ENCODE measurements at regions not wholly inside any gene's neighbourhood (a gene's known extent, or its start where the extent isn't known, plus 50 kb on each side); places are given as distances from the start of the nearest gene placed in this dataset.

DNA sequence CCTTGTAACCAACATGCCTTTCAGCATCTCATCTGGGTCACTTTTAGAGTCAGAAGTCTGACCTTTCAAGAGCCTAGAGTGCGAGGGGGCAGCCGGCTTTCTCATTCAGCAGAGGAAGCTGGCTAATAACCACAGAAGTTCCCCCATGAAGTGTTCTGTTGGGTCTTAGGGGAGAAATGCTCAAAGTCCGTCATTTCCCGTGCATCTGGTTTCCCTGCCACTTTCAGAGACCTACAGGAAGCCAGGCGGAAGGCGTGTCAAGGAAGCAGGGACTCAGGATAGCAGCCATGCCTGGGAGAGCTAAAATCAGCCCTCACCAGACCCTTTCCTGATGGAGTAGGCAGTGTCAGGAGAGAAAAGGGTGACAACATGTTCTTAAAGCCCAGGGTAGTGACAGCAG is 301.8 kb upstream of the ID2 start:
- Histone ChIP-seq H3K27me3 (ENCODE audit: control insufficient read depth in 2 of 2, insufficient read depth in 2 of 2, low read length in 2 of 2) (no peaks in the 10 kb centered on the region), H2AFZ (ENCODE audit: insufficient read depth, low read depth, low read length, poor library complexity, severe bottlenecking) (peak overlapping the region; percentile 72), H3K4me1 (ENCODE audit: control insufficient read depth in 1 of 2, insufficient read depth in 2 of 2, low read length in 2 of 2) (peaks cover 15 to 16% of the 10 kb centered on the region in 2 donors), H3K9me3 (replicated peaks in 1 of 2; ENCODE audit: control insufficient read depth in 1 of 2, insufficient read depth in 1 of 2, low read length in 2 of 2) (no peaks in the 10 kb centered on the region), H3K9ac (ENCODE audit: insufficient read depth, low read length, poor library complexity, severe bottlenecking) (no peak overlapping the region), H4K20me1 (ENCODE audit: insufficient read depth, low read length) (no peaks in the 10 kb centered on the region), H3K27ac (ENCODE audit: low read depth in 1 of 2, low read length in 2 of 2) (no peak overlapping the region), H3K36me3 (replicated peaks in 1 of 2; ENCODE audit: control insufficient read depth in 1 of 2, insufficient read depth in 2 of 2, low read length in 2 of 2) (no peaks in the 10 kb centered on the region), H3K4me3 (replicated peaks in 1 of 3; ENCODE audit: low read depth in 2 of 3, low read length in 3 of 3) (peak overlapping the region in 1 of 3 experiments; percentile 38), H3K4me2 (replicated peaks; ENCODE audit: extremely low read depth, low read length, poor library complexity, severe bottlenecking) (peak overlapping the region; percentile 46), H3K79me2 (ENCODE audit: insufficient read depth, low read length) (no peaks in the 10 kb centered on the region)
- TF ChIP-seq, protein P1, sequence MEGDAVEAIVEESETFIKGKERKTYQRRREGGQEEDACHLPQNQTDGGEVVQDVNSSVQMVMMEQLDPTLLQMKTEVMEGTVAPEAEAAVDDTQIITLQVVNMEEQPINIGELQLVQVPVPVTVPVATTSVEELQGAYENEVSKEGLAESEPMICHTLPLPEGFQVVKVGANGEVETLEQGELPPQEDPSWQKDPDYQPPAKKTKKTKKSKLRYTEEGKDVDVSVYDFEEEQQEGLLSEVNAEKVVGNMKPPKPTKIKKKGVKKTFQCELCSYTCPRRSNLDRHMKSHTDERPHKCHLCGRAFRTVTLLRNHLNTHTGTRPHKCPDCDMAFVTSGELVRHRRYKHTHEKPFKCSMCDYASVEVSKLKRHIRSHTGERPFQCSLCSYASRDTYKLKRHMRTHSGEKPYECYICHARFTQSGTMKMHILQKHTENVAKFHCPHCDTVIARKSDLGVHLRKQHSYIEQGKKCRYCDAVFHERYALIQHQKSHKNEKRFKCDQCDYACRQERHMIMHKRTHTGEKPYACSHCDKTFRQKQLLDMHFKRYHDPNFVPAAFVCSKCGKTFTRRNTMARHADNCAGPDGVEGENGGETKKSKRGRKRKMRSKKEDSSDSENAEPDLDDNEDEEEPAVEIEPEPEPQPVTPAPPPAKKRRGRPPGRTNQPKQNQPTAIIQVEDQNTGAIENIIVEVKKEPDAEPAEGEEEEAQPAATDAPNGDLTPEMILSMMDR (IDR thresholded peaks at IDR 0.05), result no peak
- WGBS (ENCODE audit: insufficient coverage), result 2% methylated on average over 6 of the region's 6 CpGs
- Mint-ChIP-seq H3K27me3 (ENCODE audit: low read depth in 3 of 3) (peaks cover 0 to 3% (median 2%) of the 10 kb centered on the region in 3 donors), H3K27ac (peak overlapping the region in 5 of 7 donors; percentile 29 to 70 (median 53)), H3K4me1 (peaks cover 15% of the 10 kb centered on the region), H3K9me3 (peaks cover 0 to 4% (median 0%) of the 10 kb centered on the region in 7 donors), H3K4me3 (peak overlapping the region; percentile 50 to 79), H3K36me3 (peaks cover 0 to 1% of the 10 kb centered on the region in 2 donors)
- intact Hi-C loops (cut with micrococcal nuclease), result no loop called here
- peak; percentile 18 to 47 (median 26) for DNase-seq

DNA sequence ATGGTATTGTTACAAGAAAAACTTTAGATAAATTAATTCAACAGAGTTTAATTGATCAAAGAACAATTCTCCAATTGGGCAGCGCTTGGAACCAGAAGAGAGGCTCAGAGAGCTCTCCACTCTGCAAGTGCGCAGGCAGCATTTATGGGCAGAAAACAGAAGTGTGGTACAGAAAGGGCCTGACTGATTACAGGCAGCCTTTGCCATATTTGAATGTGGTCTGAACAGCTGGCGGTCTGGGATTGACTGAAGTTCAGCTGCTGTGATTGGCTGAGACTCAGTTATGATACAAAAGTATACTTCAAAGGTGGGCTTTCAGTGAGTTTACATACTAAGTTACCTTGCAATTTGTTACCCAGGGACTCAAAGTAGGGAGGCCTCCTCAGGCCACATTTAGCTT is 301.3 kb upstream of the ID2 start:
- Histone ChIP-seq H3K9me3 (replicated peaks in 1 of 2; ENCODE audit: control insufficient read depth in 1 of 2, insufficient read depth in 1 of 2, low read length in 2 of 2) (no peaks in the 10 kb centered on the region), H3K4me1 (ENCODE audit: control insufficient read depth in 1 of 2, insufficient read depth in 2 of 2, low read length in 2 of 2) (peaks cover 15 to 16% of the 10 kb centered on the region in 2 donors), H3K27me3 (ENCODE audit: control insufficient read depth in 2 of 2, insufficient read depth in 2 of 2, low read length in 2 of 2) (no peaks in the 10 kb centered on the region), H3K9ac (ENCODE audit: insufficient read depth, low read length, poor library complexity, severe bottlenecking) (no peak overlapping the region), H3K4me2 (replicated peaks; ENCODE audit: extremely low read depth, low read length, poor library complexity, severe bottlenecking) (peak overlapping the region; percentile 46), H3K27ac (ENCODE audit: low read depth in 1 of 2, low read length in 2 of 2) (no peak overlapping the region), H3K4me3 (replicated peaks in 1 of 3; ENCODE audit: low read depth in 2 of 3, low read length in 3 of 3) (peak overlapping the region in 1 of 3 experiments; percentile 38), H3K36me3 (replicated peaks in 1 of 2; ENCODE audit: control insufficient read depth in 1 of 2, insufficient read depth in 2 of 2, low read length in 2 of 2) (no peaks in the 10 kb centered on the region), H2AFZ (ENCODE audit: insufficient read depth, low read depth, low read length, poor library complexity, severe bottlenecking) (peak overlapping the region; percentile 72), H4K20me1 (ENCODE audit: insufficient read depth, low read length) (no peaks in the 10 kb centered on the region), H3K79me2 (ENCODE audit: insufficient read depth, low read length) (no peaks in the 10 kb centered on the region)
- DNase-seq, result peak; percentile 13 to 27 (median 21)
- TF ChIP-seq, protein P1 (IDR thresholded peaks at IDR 0.05), result no peak
- WGBS (ENCODE audit: insufficient coverage), result 0% methylated on average over 3 of the region's 3 CpGs
- Mint-ChIP-seq H3K9me3 (peaks cover 0 to 4% (median 0%) of the 10 kb centered on the region in 7 donors), H3K4me3 (peak overlapping the region in 1 of 2 donors; percentile 79), H3K27me3 (ENCODE audit: low read depth in 3 of 3) (peaks cover 0 to 3% (median 2%) of the 10 kb centered on the region in 3 donors), H3K4me1 (peaks cover 15% of the 10 kb centered on the region), H3K27ac (peak overlapping the region in 3 of 7 donors; percentile 14 to 70 (median 64)), H3K36me3 (peaks cover 0 to 1% of the 10 kb centered on the region in 2 donors)
- intact Hi-C loops (cut with micrococcal nuclease), result no loop called here

Measured in CD14-positive monocyte (primary cell).